Mesodermal cell (in vitro differentiated cells): ENCODE measurements at regions not wholly inside any gene's neighbourhood (a gene's known extent, or its start where the extent isn't known, plus 50 kb on each side); places are given as distances from the start of the nearest gene placed in this dataset.

Experiments
- H3K27ac ChIP-seq: 2 replicates; pipeline ENCODE4 v1.7.0; 2013; ENCODE audit warnings: mild to moderate bottlenecking, low read depth, low read length, moderate library complexity; ENCODE audit not compliant: severe bottlenecking
- H3K36me3 ChIP-seq: 2 replicates; pipeline ENCODE4 v1.7.1; 2013; ENCODE audit warnings: mild to moderate bottlenecking, low read length, moderate library complexity; ENCODE audit not compliant: control insufficient read depth, insufficient read depth
- H3K4me1 ChIP-seq: one replicate; pipeline ENCODE4 v1.7.1; 2013; ENCODE audit warnings: mild to moderate bottlenecking, low read length; ENCODE audit not compliant: insufficient read depth, control insufficient read depth, poor library complexity, severe bottlenecking
- H3K4me3 ChIP-seq: 2 replicates; pipeline ENCODE4 v1.7.0; 2013; ENCODE audit warnings: low read length, control low read depth, mild to moderate bottlenecking; ENCODE audit not compliant: insufficient read depth, poor library complexity, severe bottlenecking; ENCODE audit errors: extremely low read depth
- H3K9me3 ChIP-seq: 2 replicates; pipeline ENCODE4 v1.7.1; 2013; ENCODE audit warnings: mild to moderate bottlenecking, low read length, moderate library complexity; ENCODE audit not compliant: control insufficient read depth
- WGBS, 2 experiments: methylation state at CpG; one replicate each; pipeline ENCODE4 v1.1.5; 2013; ENCODE audit warnings: missing lambda C conversion rate in 2 of 2; ENCODE audit not compliant: insufficient coverage in 2 of 2; 5-methylcytosine and 5-hydroxymethylcytosine counted together

- no peak overlapping the region for H3K27ac ChIP-seq
- H3K4me3 ChIP-seq = no peak overlapping the region
- H3K4me1 ChIP-seq = no peaks in the 10 kb centered on the region
- 100% methylated on average over 1 of the region's 2 CpGs; no CpG with 5 or more reads in 1 of the 2 experiments for WGBS, 2 experiments
- H3K9me3 ChIP-seq = no peaks in the 10 kb centered on the region
- H3K36me3 ChIP-seq = no peaks in the 10 kb centered on the region
These were observed 198.4 kb downstream of the TRIM27 start for GRCh38 chr6:28725274-28725809.

DNA sequence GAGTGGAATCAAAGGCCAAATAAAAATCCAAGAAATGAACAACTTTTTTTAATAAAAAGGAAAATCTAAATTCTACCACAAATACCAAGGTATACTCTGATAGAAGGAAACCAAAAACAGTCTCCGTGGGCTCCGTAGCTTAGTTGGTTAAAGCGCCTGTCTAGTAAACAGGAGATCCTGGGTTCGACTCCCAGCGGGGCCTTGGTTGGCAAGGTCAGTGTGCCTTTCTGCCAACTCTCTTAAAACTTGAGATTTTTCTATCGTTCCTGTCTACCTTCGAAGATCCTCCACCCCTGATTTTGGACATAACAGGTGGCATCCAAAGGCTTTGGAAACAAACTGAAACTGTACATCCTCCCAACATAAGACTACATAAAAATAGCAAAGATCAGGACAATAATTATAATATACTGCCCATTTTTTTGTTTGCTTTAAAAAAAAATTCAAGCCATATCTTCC, 197.9 kb downstream of the TRIM27 start:
- Histone ChIP-seq H3K4me3 (no peak overlapping the region), H3K4me1 (no peaks in the 10 kb centered on the region), H3K36me3 (no peaks in the 10 kb centered on the region), H3K27ac (no peak overlapping the region), H3K9me3 (no peaks in the 10 kb centered on the region)
- WGBS, 2 experiments = 26 to 43% methylated on average over 6 to 7 of the region's 7 CpGs

- Histone ChIP-seq H3K4me3 (no peak overlapping the region), H3K36me3 (no peaks in the 10 kb centered on the region), H3K4me1 (no peaks in the 10 kb centered on the region), H3K27ac (no peak overlapping the region), H3K9me3 (no peaks in the 10 kb centered on the region)
- WGBS, 2 experiments = 72% methylated on average over 2 to 5 of the region's 13 CpGs
These were observed 197.0 kb downstream of the TRIM27 start for GRCh38 chr6:28726569-28727309.

DNA sequence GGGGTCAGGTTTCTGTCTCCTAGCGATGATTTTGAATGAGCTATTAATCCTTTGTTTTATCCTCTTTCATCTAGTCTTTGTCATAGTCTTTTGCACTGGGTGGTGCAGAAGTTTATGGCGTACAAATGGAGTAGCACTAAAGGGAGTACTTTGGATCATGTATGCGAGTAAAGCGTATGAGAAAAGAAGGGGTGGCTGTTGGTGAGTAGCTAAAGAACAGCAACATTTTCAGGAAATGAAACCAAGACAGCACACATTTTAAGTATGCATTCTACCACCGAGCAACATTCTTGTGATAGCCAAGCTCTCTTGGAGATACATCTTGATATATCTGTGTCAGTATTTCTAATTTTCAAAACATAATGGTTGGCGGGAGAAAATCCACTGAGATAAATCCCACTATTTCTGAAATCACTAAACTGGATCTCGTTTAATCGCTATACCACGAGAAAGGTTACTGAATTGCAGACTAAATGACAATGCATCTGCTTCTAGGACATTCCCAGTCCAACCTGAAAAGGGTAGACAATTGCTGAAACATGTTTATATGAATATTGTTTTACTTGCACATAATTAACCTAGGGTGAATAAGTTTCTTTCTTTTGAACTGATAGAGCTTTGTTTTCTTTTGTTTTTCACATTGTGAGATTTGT, 196.1 kb downstream of the TRIM27 start:
- H3K9me3 ChIP-seq = no peaks in the 10 kb centered on the region
- no peak overlapping the region for H3K27ac ChIP-seq
- no peaks in the 10 kb centered on the region for H3K4me1 ChIP-seq
- H3K4me3 ChIP-seq = peak overlapping the region; percentile 63
- 65 to 86% methylated on average over 4 of the region's 9 CpGs for WGBS, 2 experiments
- no peaks in the 10 kb centered on the region for H3K36me3 ChIP-seq

GRCh38 chr6:28729501-28730402, 194.0 kb downstream of the TRIM27 start:
- Histone ChIP-seq H3K36me3 (no peaks in the 10 kb centered on the region), H3K9me3 (no peaks in the 10 kb centered on the region), H3K27ac (no peak overlapping the region), H3K4me1 (no peaks in the 10 kb centered on the region), H3K4me3 (peak overlapping the region; percentile 63)
- WGBS, 2 experiments = 8 to 13% methylated on average over 11 to 12 of the region's 24 CpGs

GRCh38 chr6:28732052-28732451, 191.7 kb downstream of the TRIM27 start:
- no peaks in the 10 kb centered on the region for H3K4me1 ChIP-seq
- 92 to 94% methylated on average over 2 of the region's 5 CpGs for WGBS, 2 experiments
- no peaks in the 10 kb centered on the region for H3K9me3 ChIP-seq
- no peak overlapping the region for H3K27ac ChIP-seq
- H3K4me3 ChIP-seq = no peak overlapping the region
- H3K36me3 ChIP-seq = no peaks in the 10 kb centered on the region

GRCh38 chr6:28734443-28734959, 189.3 kb downstream of the TRIM27 start:
- WGBS, 2 experiments = 91 to 95% methylated on average over 5 to 8 of the region's 15 CpGs
- Histone ChIP-seq H3K36me3 (no peaks in the 10 kb centered on the region), H3K4me1 (no peaks in the 10 kb centered on the region), H3K4me3 (no peak overlapping the region), H3K27ac (no peak overlapping the region), H3K9me3 (no peaks in the 10 kb centered on the region)

DNA sequence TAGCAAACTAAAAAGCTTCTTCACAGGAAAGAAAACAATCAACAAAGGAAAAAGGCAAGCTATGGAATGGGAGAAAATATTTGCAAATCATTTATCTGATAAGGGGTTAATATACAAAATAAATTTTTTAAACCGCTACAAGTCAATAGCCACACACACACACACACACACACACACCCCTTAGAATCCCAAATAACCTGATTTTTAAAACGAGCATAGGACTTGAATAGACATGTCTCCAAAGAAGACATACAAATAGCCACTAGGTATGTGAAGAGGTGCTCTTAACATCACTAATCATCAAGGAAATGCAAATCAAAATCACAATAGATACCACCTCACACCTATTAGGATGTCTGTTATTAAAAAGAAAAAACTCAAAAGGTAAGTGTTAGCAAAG, 187.7 kb downstream of the TRIM27 start:
- no peak overlapping the region for H3K27ac ChIP-seq
- WGBS, 2 experiments = no CpG with 5 or more reads among the region's 2 CpGs
- H3K4me3 ChIP-seq = no peak overlapping the region
- no peaks in the 10 kb centered on the region for H3K9me3 ChIP-seq
- no peaks in the 10 kb centered on the region for H3K36me3 ChIP-seq
- no peaks in the 10 kb centered on the region for H3K4me1 ChIP-seq

GRCh38 chr6:28737750-28738395, 185.9 kb downstream of the TRIM27 start:
- Histone ChIP-seq H3K36me3 (no peaks in the 10 kb centered on the region), H3K9me3 (no peaks in the 10 kb centered on the region), H3K4me1 (no peaks in the 10 kb centered on the region), H3K4me3 (peak overlapping the region; percentile 7), H3K27ac (no peak overlapping the region)
- WGBS, 2 experiments = 31 to 43% methylated on average over 13 to 16 of the region's 17 CpGs

- H3K4me1 ChIP-seq = no peaks in the 10 kb centered on the region
- H3K9me3 ChIP-seq = no peaks in the 10 kb centered on the region
- no peak overlapping the region for H3K27ac ChIP-seq
- H3K4me3 ChIP-seq = peak overlapping the region; percentile 7
- 33 to 43% methylated on average over 16 of the region's 16 CpGs for WGBS, 2 experiments
- H3K36me3 ChIP-seq = no peaks in the 10 kb centered on the region
These were observed 185.4 kb downstream of the TRIM27 start for GRCh38 chr6:28738396-28738765.
